Activated T-cell treated with anti-CD3 and anti-CD28 coated beads, Interleukin-2, amount 50 U/mL, for 4 hours (primary cell): ENCODE measurements at regions not wholly inside any gene's neighbourhood (a gene's known extent, or its start where the extent isn't known, plus 50 kb on each side); places are given as distances from the start of the nearest gene placed in this dataset.

ENCODE experiments used
- ATAC-seq, 2 donors: fragments of 200-7000 bp; cut with Tn5 transposase; one replicate each; pipeline ENCODE4 v1.10.0; 2021
- DNase-seq: peaks from one replicate; pipeline ENCODE4 v3.0.0-alpha.2; 2020
- H3K27me3 Mint-ChIP-seq: one replicate; pipeline ENCODE4 v1.8.0; 2021; ENCODE audit warnings: low read depth, mixed read lengths
- H3K36me3 Mint-ChIP-seq: one replicate; pipeline ENCODE4 v1.8.0; 2022; ENCODE audit warnings: mixed read lengths; ENCODE audit not compliant: insufficient read depth
- H3K4me1 Mint-ChIP-seq: one replicate; pipeline ENCODE4 v1.8.0; 2021; ENCODE audit warnings: low read depth, mixed read lengths
- H3K4me3 Mint-ChIP-seq: one replicate; pipeline ENCODE4 v1.8.0; 2021; ENCODE audit warnings: mild to moderate bottlenecking, moderate library complexity, mixed read lengths
- H3K9me3 Mint-ChIP-seq: one replicate; pipeline ENCODE4 v1.8.0; 2021; ENCODE audit warnings: mixed read lengths

DNA sequence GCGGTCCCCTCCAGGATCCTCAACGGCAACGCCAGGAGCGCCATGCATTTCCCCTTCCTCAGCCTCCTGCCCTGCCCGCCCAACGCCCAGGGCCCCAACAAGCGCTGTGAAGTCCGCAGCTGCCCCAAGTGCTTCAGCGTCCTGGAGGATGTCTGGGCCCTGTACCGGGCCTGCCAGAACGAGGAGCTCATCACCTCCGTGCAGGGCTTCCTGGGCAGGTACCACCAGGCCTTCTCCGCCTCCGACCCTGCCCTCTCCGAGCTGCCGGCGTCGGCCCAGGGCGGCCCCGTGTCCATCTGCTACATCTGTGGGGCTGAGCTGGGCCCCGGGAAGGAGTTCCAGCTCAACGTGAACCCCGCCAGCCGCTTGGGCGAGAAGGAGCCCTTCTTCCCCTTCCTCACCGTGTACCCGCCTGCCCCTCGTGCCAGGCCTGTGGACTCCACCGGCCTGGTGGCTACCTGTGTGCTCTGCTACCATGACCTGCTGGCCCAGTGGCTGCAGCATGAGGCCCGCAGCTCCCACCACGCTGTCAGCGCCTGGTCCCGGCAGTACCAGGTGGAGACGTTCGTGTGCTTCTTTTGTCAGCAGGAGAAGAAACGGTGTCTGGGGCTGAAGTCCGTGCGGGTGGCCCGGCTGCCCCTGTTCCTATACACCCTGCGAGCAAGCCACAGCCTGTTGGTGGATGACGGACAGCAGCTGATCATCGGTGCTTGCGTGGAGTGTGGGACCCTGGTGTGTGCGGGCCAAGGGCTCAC, 58.9 kb upstream of the CIBAR2 start:
- peaks cover 2% of the 10 kb centered on the region for H3K4me1 Mint-ChIP-seq
- no peaks in the 10 kb centered on the region for H3K36me3 Mint-ChIP-seq
- H3K9me3 Mint-ChIP-seq: no peaks in the 10 kb centered on the region
- DNase-seq: no peak
- H3K27me3 Mint-ChIP-seq: peaks cover 72% of the 10 kb centered on the region
- H3K4me3 Mint-ChIP-seq: no peak overlapping the region
- ATAC-seq: no peak

- ATAC-seq (no peak), DNase-seq (no peak)
- peaks cover 2% of the 10 kb centered on the region for H3K4me1 Mint-ChIP-seq
- no peaks in the 10 kb centered on the region for H3K36me3 Mint-ChIP-seq
- H3K4me3 Mint-ChIP-seq: no peak overlapping the region
- peaks cover 76% of the 10 kb centered on the region for H3K27me3 Mint-ChIP-seq
- no peaks in the 10 kb centered on the region for H3K9me3 Mint-ChIP-seq
These were observed 59.6 kb upstream of the CIBAR2 start for GRCh38 chr16:85171759-85172454.

DNA sequence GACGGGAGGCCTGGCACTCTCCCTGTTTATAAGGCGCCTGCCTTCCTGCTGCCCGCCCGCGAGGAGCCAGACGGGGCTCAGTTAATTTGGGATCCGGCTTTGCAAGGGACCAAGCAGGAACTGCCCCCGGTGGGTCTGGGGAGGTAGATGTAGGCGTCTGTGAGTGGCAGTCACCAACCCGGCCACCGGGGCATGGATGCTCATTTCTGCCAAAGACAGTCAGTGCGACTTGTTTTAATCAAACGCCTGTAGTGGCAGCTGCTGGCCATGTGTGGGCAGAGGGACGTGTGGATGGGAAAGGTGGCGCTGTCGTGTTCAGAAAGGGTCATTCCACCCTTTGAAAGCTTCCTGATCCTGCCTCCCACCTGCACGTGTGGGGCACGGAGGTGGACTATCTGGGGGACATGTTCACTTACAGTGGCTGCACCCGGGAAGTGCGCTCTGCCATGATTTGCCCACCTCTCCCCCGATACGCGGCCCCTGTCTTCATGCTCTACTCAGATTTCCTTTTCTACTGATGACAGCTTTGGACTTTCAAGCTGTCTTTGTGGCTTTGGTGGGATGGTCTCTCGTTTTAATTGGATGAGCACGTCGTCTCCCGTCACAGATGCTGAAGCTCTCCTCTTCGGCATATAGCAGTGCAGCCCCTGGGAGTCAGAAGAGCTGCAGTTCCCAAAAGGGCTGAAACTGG, 60.3 kb upstream of the CIBAR2 start:
- H3K36me3 Mint-ChIP-seq: no peaks in the 10 kb centered on the region

DNA sequence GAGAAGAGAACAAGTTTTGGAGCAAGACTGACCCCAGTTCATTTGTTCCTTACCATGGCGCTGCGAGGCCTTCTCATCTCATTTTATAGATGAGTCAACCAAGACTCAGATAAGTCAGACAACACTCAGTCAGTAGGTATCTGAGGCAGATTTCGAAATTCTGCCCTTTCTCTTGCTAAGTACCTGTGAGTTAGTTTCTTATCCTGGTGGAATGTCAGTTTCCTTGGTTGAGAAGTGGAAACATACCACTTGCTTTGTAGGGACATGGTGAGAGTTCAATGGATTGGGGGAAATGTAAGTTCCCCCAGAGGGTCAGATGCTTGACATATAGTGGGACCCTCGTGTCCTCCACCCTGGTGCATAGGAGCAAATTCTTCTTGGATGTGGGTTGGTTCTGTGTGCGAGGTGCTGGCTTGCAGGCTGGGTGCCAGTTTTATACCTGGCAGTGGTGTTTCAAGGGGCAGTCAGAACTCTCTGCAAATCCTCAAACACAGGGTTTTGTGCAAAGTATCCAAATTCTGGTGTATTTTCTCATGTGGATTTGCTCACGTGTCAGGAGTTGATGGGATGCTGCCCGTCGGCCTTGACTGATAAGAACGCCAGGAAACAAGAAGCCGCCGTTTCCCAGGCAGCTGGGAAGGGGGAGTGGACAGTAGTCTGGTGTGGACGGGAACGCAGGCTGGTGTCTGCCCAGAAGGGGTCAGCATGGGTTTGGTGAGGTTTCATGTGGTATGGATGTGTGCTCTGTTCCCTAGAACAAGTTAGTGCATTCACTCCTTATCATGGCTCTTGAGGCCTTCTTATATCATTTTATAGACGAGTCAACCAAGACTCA, 61.1 kb upstream of the CIBAR2 start:
- H3K4me1 Mint-ChIP-seq: peaks cover 2% of the 10 kb centered on the region
- H3K27me3 Mint-ChIP-seq: peaks cover 74% of the 10 kb centered on the region
- no peak for DNase-seq
- H3K36me3 Mint-ChIP-seq: no peaks in the 10 kb centered on the region
- H3K4me3 Mint-ChIP-seq: no peak overlapping the region
- H3K9me3 Mint-ChIP-seq: no peaks in the 10 kb centered on the region
- ATAC-seq: no peak

More for the DNA sequence above, 60.3 kb upstream of the CIBAR2 start:
- no peaks in the 10 kb centered on the region for H3K9me3 Mint-ChIP-seq
- ATAC-seq: no peak
- peaks cover 78% of the 10 kb centered on the region for H3K27me3 Mint-ChIP-seq
- DNase-seq: no peak
- H3K4me1 Mint-ChIP-seq: peaks cover 2% of the 10 kb centered on the region
- no peak overlapping the region for H3K4me3 Mint-ChIP-seq

DNA sequence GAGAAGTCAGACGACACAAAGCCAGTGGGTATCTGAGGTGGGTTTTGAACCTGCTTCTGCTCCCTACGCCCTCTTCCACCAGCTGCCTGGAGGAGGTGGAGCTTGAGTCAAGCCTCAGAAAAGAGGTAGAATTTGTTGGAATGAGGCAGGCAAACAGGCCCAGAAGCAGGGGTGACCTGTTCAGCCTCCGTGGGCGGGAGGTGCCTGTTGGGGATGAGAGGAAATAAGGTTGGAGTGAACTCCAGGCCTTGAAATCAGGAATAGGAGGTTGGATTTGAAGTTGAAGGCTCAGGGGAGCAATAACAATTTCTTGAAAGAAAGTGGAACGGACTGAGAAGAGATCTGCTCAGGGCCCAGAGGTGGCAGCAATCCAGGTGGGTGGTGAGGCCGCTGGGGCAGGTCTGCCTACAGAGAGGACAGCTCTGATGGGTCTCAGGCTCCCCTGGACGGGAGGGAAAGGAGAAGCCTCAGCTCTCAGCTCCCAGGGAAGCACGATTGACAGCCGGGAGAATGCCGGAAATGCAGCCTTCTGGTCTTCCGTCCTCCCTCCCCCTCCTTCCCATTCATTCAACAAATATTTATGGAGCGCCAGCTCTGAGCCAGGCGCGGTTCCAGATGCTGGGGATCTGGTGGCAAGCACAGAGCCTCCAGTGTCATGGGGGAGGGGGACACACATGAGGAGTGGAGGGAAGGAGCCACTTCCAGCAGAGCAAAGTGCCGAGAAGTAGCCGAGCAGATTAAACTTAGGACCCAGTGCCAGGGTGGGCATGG, 61.9 kb upstream of the CIBAR2 start:
- H3K36me3 Mint-ChIP-seq: no peaks in the 10 kb centered on the region
- DNase-seq (no peak), ATAC-seq (no peak)
- peaks cover 69% of the 10 kb centered on the region for H3K27me3 Mint-ChIP-seq
- H3K4me3 Mint-ChIP-seq: no peak overlapping the region
- peaks cover 2% of the 10 kb centered on the region for H3K4me1 Mint-ChIP-seq
- H3K9me3 Mint-ChIP-seq: no peaks in the 10 kb centered on the region

GRCh38 chr16:85174871-85175723, 62.8 kb upstream of the CIBAR2 start:
- H3K4me1 Mint-ChIP-seq: peaks cover 2% of the 10 kb centered on the region
- no peak overlapping the region for H3K4me3 Mint-ChIP-seq
- ATAC-seq (no peak), DNase-seq (no peak)
- peaks cover 69% of the 10 kb centered on the region for H3K27me3 Mint-ChIP-seq
- no peaks in the 10 kb centered on the region for H3K9me3 Mint-ChIP-seq
- no peaks in the 10 kb centered on the region for H3K36me3 Mint-ChIP-seq

DNA sequence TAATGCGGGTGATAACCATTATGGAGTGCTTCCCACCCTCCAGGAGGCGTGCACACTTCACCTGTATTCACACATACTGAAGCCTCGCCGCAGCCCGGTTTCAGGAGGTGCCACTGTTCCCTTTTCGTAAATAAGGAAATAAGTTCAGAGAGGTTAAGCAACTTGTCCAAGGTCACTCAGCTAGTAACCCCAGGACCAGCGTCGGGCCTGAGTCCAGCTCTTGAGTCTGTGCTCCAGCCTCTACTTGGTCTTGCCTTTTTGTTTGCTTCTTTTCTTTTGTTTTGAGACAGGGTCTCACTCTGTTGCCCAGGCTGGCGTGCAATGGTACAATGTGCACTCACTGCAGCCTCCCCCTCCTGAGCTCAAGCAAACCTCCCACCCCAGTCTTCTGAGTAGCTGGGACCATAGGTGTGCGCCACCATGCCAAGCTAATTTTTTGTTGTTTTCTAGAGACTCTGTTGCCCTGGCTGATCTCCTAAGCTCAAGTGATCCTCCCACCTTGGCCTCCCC, 63.5 kb upstream of the CIBAR2 start:
- DNase-seq: no peak
- Mint-ChIP-seq H3K36me3 (no peaks in the 10 kb centered on the region), H3K9me3 (no peaks in the 10 kb centered on the region), H3K4me3 (no peak overlapping the region), H3K4me1 (peaks cover 2% of the 10 kb centered on the region), H3K27me3 (peaks cover 67% of the 10 kb centered on the region)
- ATAC-seq: no peak

GRCh38 chr16:85176541-85177447, 64.5 kb upstream of the CIBAR2 start:
- no peaks in the 10 kb centered on the region for H3K9me3 Mint-ChIP-seq
- H3K36me3 Mint-ChIP-seq: no peaks in the 10 kb centered on the region
- DNase-seq (no peak), ATAC-seq (no peak)
- H3K4me1 Mint-ChIP-seq: no peaks in the 10 kb centered on the region
- no peak overlapping the region for H3K4me3 Mint-ChIP-seq
- H3K27me3 Mint-ChIP-seq: peaks cover 58% of the 10 kb centered on the region

DNA sequence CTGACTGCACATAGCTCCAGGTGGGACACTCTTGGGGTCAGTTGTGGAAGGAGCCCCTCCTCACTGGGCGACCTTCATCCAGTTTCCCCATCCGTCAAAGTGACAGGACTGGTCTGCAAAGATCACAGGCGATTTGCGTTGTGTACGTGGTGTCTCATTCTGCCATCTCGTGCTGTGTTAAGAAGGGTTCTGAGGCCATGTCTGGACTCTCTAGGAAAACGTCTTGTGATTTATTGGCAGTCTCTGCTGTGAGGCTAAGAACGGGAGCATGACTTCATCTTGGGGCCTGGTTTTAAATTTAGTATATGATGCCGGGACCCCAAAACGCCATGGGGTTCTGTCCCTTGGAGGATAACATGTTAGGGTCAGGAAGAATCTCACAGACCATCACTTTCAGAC, 65.2 kb upstream of the CIBAR2 start:
- Mint-ChIP-seq H3K4me3 (no peak overlapping the region), H3K36me3 (no peaks in the 10 kb centered on the region), H3K27me3 (peaks cover 51% of the 10 kb centered on the region), H3K4me1 (no peaks in the 10 kb centered on the region), H3K9me3 (no peaks in the 10 kb centered on the region)
- DNase-seq (no peak), ATAC-seq (no peak)

- H3K36me3 Mint-ChIP-seq: no peaks in the 10 kb centered on the region
- DNase-seq (no peak), ATAC-seq (no peak)
- no peak overlapping the region for H3K4me3 Mint-ChIP-seq
- no peaks in the 10 kb centered on the region for H3K4me1 Mint-ChIP-seq
- H3K27me3 Mint-ChIP-seq: peaks cover 45% of the 10 kb centered on the region
- H3K9me3 Mint-ChIP-seq: no peaks in the 10 kb centered on the region
These were observed 65.8 kb upstream of the CIBAR2 start for GRCh38 chr16:85178006-85178591.

DNA sequence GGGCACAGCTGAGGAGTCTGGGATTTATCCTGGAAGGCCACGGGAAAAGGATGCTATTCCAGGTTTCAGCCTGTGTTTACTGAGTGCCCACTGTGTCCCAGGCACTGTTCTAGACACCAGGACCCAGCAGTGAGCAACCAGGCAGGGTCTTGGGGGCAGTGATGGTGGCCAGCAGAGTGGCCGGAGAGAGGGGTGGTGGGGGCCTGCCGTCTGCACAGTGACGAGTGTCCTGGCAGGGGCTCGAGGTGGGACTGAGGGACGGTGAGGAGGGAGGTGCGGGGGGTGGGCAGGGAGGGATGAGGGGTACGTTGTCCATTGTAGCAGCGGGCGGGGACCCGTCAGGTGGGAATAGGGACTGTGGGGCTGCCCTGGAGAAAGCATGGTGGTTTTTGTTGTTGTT, 66.3 kb upstream of the CIBAR2 start:
- H3K27me3 Mint-ChIP-seq: peaks cover 40% of the 10 kb centered on the region
- H3K36me3 Mint-ChIP-seq: no peaks in the 10 kb centered on the region
- DNase-seq: no peak
- no peaks in the 10 kb centered on the region for H3K4me1 Mint-ChIP-seq
- no peak overlapping the region for H3K4me3 Mint-ChIP-seq
- no peak for ATAC-seq
- no peaks in the 10 kb centered on the region for H3K9me3 Mint-ChIP-seq
